Activated CD8-positive, alpha-beta memory T cell treated with anti-CD3 and anti-CD28 coated beads, Interleukin-2, amount 10 ng/mL, durations not matched to agents 7 days and 5 days (primary cell): ENCODE measurements at regions not wholly inside any gene's neighbourhood (a gene's known extent, or its start where the extent isn't known, plus 50 kb on each side); places are given as distances from the start of the nearest gene placed in this dataset.
A peak's percentile ranks its signal among the peaks of the same experiment; 100 is the strongest.

Source experiments
- ATAC-seq: fragments of 150-1000 bp; cut with Tn5 transposase; one replicate; pipeline ENCODE4 v1.10.0; 2021; ENCODE audit warnings: moderate library complexity
- CTCF ChIA-PET: fragments of 350-600 bp; sonication (Branson Sonifier 250); formaldehyde crosslinking; loops from one replicate; lab custom pipeline; 2021; ENCODE audit warnings: antibody characterized with exemption; lab: Charles Lee
- DNase-seq: peaks from one replicate; pipeline ENCODE4 v3.0.0-alpha.2; 2020
- H3K27ac Mint-ChIP-seq: one replicate; pipeline ENCODE4 v1.8.0; 2021; ENCODE audit warnings: mild to moderate bottlenecking, mixed read lengths
- H3K27me3 Mint-ChIP-seq: one replicate; pipeline ENCODE4 v1.8.0; 2021; ENCODE audit warnings: mixed read lengths
- H3K36me3 Mint-ChIP-seq: one replicate; pipeline ENCODE4 v1.8.0; 2021; ENCODE audit warnings: mild to moderate bottlenecking, mixed read lengths
- H3K4me1 Mint-ChIP-seq: one replicate; pipeline ENCODE4 v1.8.0; 2021; ENCODE audit warnings: mixed read lengths
- H3K4me3 Mint-ChIP-seq: one replicate; pipeline ENCODE4 v1.8.0; 2021; ENCODE audit warnings: mild to moderate bottlenecking, moderate library complexity, mixed read lengths
- H3K9me3 Mint-ChIP-seq: one replicate; pipeline ENCODE4 v1.8.0; 2022; ENCODE audit warnings: low read depth, mixed read lengths

DNA sequence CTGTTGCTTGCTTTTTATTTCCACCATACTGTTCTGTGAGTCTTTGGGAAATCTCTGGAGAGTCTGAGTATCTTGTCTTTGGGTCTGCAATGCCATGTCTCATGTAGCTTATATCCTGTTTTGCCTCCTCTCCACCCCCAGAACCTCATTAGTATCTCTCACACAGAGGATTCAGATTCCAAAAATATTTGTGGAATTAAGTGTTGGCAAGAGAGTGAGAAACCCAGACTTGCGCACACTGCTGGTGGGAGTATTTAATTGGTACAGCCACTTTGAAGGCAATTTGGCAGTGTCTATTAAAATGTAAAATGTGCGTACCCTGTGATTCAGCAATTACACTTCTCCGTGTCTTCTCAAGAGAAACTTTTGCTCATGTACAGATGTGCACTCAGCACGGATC, 68.6 kb downstream of the ZNF621 start:
- ATAC-seq (no peak), DNase-seq (no peak)
- peaks cover 11% of the 10 kb centered on the region for H3K4me1 Mint-ChIP-seq
- CTCF ChIA-PET: no interaction called here
- H3K4me3 Mint-ChIP-seq: no peak overlapping the region
- H3K9me3 Mint-ChIP-seq: no peaks in the 10 kb centered on the region
- no peak overlapping the region for H3K27ac Mint-ChIP-seq
- H3K27me3 Mint-ChIP-seq: peaks cover 20% of the 10 kb centered on the region
- no peaks in the 10 kb centered on the region for H3K36me3 Mint-ChIP-seq

GRCh38 chr3:40597441-40597840, 72.7 kb downstream of the ZNF621 start:
- ATAC-seq (peak; percentile 51), DNase-seq (no peak)
- CTCF ChIA-PET: interaction anchor here (1.1 kb wide), 1 partner anchor 15 kb away, joined by 3 read pairs; no protein-coding TSS in a partner anchor
- H3K27ac Mint-ChIP-seq: no peak overlapping the region
- no peaks in the 10 kb centered on the region for H3K9me3 Mint-ChIP-seq
- H3K27me3 Mint-ChIP-seq: peaks cover 38% of the 10 kb centered on the region
- peaks cover 17% of the 10 kb centered on the region for H3K4me1 Mint-ChIP-seq
- H3K4me3 Mint-ChIP-seq: no peak overlapping the region
- no peaks in the 10 kb centered on the region for H3K36me3 Mint-ChIP-seq

- H3K9me3 Mint-ChIP-seq: no peaks in the 10 kb centered on the region
- DNase-seq (no peak), ATAC-seq (no peak)
- H3K27me3 Mint-ChIP-seq: peaks cover 40% of the 10 kb centered on the region
- peaks cover 17% of the 10 kb centered on the region for H3K4me1 Mint-ChIP-seq
- H3K4me3 Mint-ChIP-seq: no peak overlapping the region
- no peak overlapping the region for H3K27ac Mint-ChIP-seq
- no peaks in the 10 kb centered on the region for H3K36me3 Mint-ChIP-seq
- CTCF ChIA-PET: interaction anchor here (0.6 to 1.3 kb wide), 2 partner anchors 18 to 854 kb away, joined by 3 read pairs; no protein-coding TSS in a partner anchor
Observed at GRCh38 chr3:40598338-40598737, 73.6 kb downstream of the ZNF621 start.

DNA sequence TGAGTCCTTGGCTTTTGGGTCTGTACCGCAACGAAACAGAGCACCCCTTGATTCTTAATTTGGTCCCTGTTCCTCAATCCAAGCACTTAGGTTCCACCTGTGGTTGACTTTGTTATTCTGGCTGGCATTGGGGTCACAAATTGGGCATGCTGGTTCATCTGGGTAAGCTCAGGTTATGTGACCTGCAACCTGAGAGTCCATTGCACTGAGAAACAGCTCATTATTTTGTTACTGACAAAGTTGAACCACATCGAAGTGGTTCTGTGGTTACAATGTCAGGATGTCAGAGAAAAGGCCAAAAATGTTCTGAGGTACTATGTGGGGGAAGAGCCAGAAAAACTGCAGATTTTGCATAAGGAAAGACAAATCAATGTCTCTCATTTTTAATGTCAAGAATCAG, 74.2 kb downstream of the ZNF621 start:
- Mint-ChIP-seq H3K27me3 (peaks cover 42% of the 10 kb centered on the region), H3K4me3 (no peak overlapping the region), H3K9me3 (no peaks in the 10 kb centered on the region), H3K36me3 (no peaks in the 10 kb centered on the region), H3K4me1 (peaks cover 17% of the 10 kb centered on the region), H3K27ac (no peak overlapping the region)
- DNase-seq: no peak
- ATAC-seq: no peak
- CTCF ChIA-PET: interaction anchor here (0.6 to 1.3 kb wide), 2 partner anchors 18 to 855 kb away, joined by 3 read pairs; no protein-coding TSS in a partner anchor

GRCh38 chr3:40602778-40603385, 78.1 kb downstream of the ZNF621 start:
- H3K4me1 Mint-ChIP-seq: peaks cover 9% of the 10 kb centered on the region
- ATAC-seq: no peak
- H3K4me3 Mint-ChIP-seq: no peak overlapping the region
- CTCF ChIA-PET: no interaction called here
- no peak overlapping the region for H3K27ac Mint-ChIP-seq
- H3K9me3 Mint-ChIP-seq: no peaks in the 10 kb centered on the region
- no peak for DNase-seq
- peaks cover 67% of the 10 kb centered on the region for H3K27me3 Mint-ChIP-seq
- no peaks in the 10 kb centered on the region for H3K36me3 Mint-ChIP-seq

GRCh38 chr3:40605960-40606359, 81.2 kb downstream of the ZNF621 start:
- H3K9me3 Mint-ChIP-seq: no peaks in the 10 kb centered on the region
- no peak overlapping the region for H3K4me3 Mint-ChIP-seq
- no peaks in the 10 kb centered on the region for H3K4me1 Mint-ChIP-seq
- H3K27me3 Mint-ChIP-seq: peaks cover 55% of the 10 kb centered on the region
- DNase-seq (no peak), ATAC-seq (no peak)
- H3K27ac Mint-ChIP-seq: no peak overlapping the region
- CTCF ChIA-PET: no interaction called here
- H3K36me3 Mint-ChIP-seq: no peaks in the 10 kb centered on the region

GRCh38 chr3:40608091-40608490, 83.3 kb downstream of the ZNF621 start:
- DNase-seq: no peak
- Mint-ChIP-seq H3K9me3 (no peaks in the 10 kb centered on the region), H3K36me3 (no peaks in the 10 kb centered on the region), H3K4me3 (no peak overlapping the region), H3K27ac (no peak overlapping the region), H3K27me3 (peaks cover 61% of the 10 kb centered on the region), H3K4me1 (no peaks in the 10 kb centered on the region)
- no peak for ATAC-seq
- CTCF ChIA-PET: no interaction called here

DNA sequence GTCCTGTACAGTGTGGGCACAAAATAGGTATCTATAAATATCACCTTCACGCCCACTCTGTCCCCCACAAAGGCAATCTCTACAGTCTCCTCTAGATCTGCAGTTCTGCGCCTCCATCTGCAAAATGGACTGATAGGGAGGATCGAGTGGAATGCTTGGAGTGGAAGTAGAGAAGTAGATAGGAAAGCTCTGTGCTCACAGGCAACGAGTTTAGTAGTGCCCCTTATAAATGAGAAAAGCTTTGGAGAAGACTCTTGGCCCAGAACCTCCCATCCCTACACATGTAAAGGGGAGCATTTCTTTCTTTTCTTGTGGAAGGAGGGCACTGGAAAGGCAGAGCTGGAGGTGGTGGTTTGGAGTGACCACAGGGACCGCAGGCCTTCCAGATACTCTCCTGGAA, 88.5 kb downstream of the ZNF621 start:
- CTCF ChIA-PET: no interaction called here
- peaks cover 55% of the 10 kb centered on the region for H3K27me3 Mint-ChIP-seq
- DNase-seq: no peak

GRCh38 chr3:40615110-40615915, 90.6 kb downstream of the ZNF621 start:
- Mint-ChIP-seq H3K9me3 (no peaks in the 10 kb centered on the region), H3K4me1 (peaks cover 2% of the 10 kb centered on the region), H3K27ac (no peak overlapping the region), H3K36me3 (no peaks in the 10 kb centered on the region), H3K4me3 (no peak overlapping the region), H3K27me3 (peaks cover 48% of the 10 kb centered on the region)
- CTCF ChIA-PET: no interaction called here
- ATAC-seq (no peak), DNase-seq (no peak)

More for the DNA sequence above, 88.5 kb downstream of the ZNF621 start:
- no peaks in the 10 kb centered on the region for H3K9me3 Mint-ChIP-seq
- H3K36me3 Mint-ChIP-seq: no peaks in the 10 kb centered on the region
- no peak for ATAC-seq
- H3K27ac Mint-ChIP-seq: no peak overlapping the region
- peaks cover 2% of the 10 kb centered on the region for H3K4me1 Mint-ChIP-seq
- no peak overlapping the region for H3K4me3 Mint-ChIP-seq

DNA sequence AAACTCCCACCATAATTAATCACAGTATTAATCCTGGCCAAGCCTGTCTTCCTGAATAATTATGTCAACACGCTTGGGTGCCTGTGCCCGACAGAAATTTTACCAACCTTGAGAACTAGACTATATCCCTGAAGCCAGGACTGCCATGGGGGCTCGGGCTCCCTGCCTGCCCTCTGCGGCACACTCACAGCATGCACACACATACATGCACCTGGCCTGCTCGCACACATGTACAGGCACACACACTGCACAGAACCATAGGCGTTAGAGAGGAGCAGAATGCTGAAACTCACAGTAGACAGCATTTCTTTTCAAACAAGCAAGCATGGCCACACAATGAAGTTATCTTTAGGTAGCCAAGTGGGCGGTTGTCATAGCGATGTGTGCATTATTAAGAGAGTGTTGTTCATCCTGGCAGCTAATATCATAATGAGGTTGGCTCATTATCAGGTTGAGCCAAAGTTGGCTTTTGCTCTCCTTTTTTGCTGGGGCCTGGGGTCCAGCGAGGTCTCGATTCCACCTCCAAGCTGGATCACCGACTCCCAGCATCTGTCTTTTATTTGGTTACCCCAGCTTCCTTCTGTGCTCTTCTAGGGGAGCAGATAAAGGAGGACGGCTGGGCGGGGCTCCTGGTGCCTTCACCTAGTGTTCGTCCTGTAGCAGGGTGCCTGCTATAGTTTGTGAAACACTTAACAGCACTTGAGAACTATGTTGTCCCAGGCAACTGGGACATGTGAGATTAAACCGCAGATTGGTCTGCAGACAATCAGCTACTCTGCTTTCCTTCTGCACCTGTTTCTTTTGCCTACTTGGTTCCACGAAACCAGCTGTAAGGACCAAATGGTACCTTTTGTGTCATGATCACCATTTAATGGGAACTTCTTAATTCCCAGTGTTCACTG, 91.4 kb downstream of the ZNF621 start:
- H3K27me3 Mint-ChIP-seq: peaks cover 48% of the 10 kb centered on the region
- H3K36me3 Mint-ChIP-seq: no peaks in the 10 kb centered on the region
- H3K9me3 Mint-ChIP-seq: no peaks in the 10 kb centered on the region
- H3K27ac Mint-ChIP-seq: no peak overlapping the region
- H3K4me1 Mint-ChIP-seq: peaks cover 2% of the 10 kb centered on the region
- CTCF ChIA-PET: no interaction called here
- H3K4me3 Mint-ChIP-seq: no peak overlapping the region
- DNase-seq (no peak), ATAC-seq (no peak)

- H3K9me3 Mint-ChIP-seq: no peaks in the 10 kb centered on the region
- no peak overlapping the region for H3K27ac Mint-ChIP-seq
- no peak overlapping the region for H3K4me3 Mint-ChIP-seq
- no peak for DNase-seq
- CTCF ChIA-PET: no interaction called here
- no peak for ATAC-seq
- H3K36me3 Mint-ChIP-seq: no peaks in the 10 kb centered on the region
- H3K4me1 Mint-ChIP-seq: peaks cover 2% of the 10 kb centered on the region
- H3K27me3 Mint-ChIP-seq: peaks cover 46% of the 10 kb centered on the region
Observed at GRCh38 chr3:40617084-40617483, 92.3 kb downstream of the ZNF621 start.

GRCh38 chr3:40618158-40618557, 93.4 kb downstream of the ZNF621 start:
- H3K4me3 Mint-ChIP-seq: no peak overlapping the region
- CTCF ChIA-PET: no interaction called here
- H3K4me1 Mint-ChIP-seq: peaks cover 2% of the 10 kb centered on the region
- no peak for ATAC-seq
- H3K36me3 Mint-ChIP-seq: peaks cover 3% of the 10 kb centered on the region
- H3K27me3 Mint-ChIP-seq: peaks cover 42% of the 10 kb centered on the region
- peaks cover 5% of the 10 kb centered on the region for H3K9me3 Mint-ChIP-seq
- DNase-seq: no peak
- no peak overlapping the region for H3K27ac Mint-ChIP-seq

DNA sequence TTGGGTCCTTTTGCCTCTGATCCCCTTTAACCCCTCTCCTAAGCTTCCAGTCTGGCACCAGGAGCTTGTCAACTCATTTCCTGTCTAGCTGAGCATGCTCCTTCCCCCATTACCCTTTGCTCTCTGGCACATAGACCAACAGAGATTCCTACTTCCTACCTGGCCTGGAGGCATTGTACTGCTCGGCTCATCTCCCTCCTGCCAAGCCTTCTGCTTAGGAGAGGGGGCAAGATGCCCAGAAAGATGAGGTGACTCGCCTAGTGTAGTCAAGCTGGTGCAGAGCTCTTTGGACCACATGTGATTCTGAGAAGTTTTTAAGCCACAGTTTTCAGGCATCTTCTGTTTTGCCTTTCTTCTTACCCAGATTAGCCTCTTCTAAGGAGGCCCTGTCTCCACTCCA, 95.4 kb downstream of the ZNF621 start:
- CTCF ChIA-PET: no interaction called here
- Mint-ChIP-seq H3K27ac (no peak overlapping the region), H3K36me3 (peaks cover 3% of the 10 kb centered on the region), H3K4me3 (no peak overlapping the region), H3K27me3 (peaks cover 34% of the 10 kb centered on the region), H3K4me1 (peaks cover 2% of the 10 kb centered on the region), H3K9me3 (peaks cover 5% of the 10 kb centered on the region)
- DNase-seq (no peak), ATAC-seq (no peak)
